Spleen (tissue), 7 donors: ENCODE measurements at regions not wholly inside any gene's neighbourhood (a gene's known extent, or its start where the extent isn't known, plus 50 kb on each side); places are given as distances from the start of the nearest gene placed in this dataset.

Experiments used
- CTCF ChIP-seq, 11 experiments: fragments of 200-600 bp in 7 of 11; fragments of 450-650 bp in 4 of 11; sonication (generic) in 4 of 11; IDR thresholded peaks in 8 of 11; conservative IDR thresholded peaks in 3 of 11; 1 replicate in 7 of 11; 2 replicates in 4 of 11; pipeline versions ENCODE4 v1.4.0 to v1.8.0; 2016 to 2021; ENCODE audit warnings: antibody characterized with exemption in 11 of 11, inconsistent platforms in 4 of 11, mild to moderate bottlenecking in 1 of 11
- POLR2A ChIP-seq, 3 donors: fragments of 450-650 bp; IDR thresholded peaks; one replicate each; pipeline ENCODE4 v1.5.1; 2017; ENCODE audit warnings: antibody characterized with exemption in 3 of 3, mild to moderate bottlenecking in 1 of 3
- POLR2AphosphoS5 ChIP-seq, 3 donors: sonication (generic); formaldehyde crosslinking; IDR thresholded peaks; one replicate each; pipeline ENCODE4 v1.5.1; 2017; ENCODE audit warnings: antibody characterized with exemption in 3 of 3
- donor health status: DM: no; HTN: no; CAD: no; lungs with moderate emphysema.
- donor health status: DM: no; HTN: no; CAD: no.
- donor health status: DM: no; HTN: no; CAD: no.

- TF ChIP-seq CTCF (IDR thresholded peaks at IDR 0.05 in 8 of 11, conservative IDR thresholded peaks at IDR 0.05 in 3 of 11) (no peak), POLR2A (IDR thresholded peaks at IDR 0.05) (no peak), POLR2AphosphoS5 (IDR thresholded peaks at IDR 0.05) (no peak)
Measured at GRCh38 chr10:10271639-10272192, 746.0 kb upstream of the CELF2 start.
